GM21737 (cell line): ENCODE measurements at regions not wholly inside any gene's neighbourhood (a gene's known extent, or its start where the extent isn't known, plus 50 kb on each side); places are given as distances from the start of the nearest gene placed in this dataset.
"Not testable (repeated sequence)": the region's sequence is repeated elsewhere in the genome, so short reads cannot be mapped to it uniquely, and the experiment has no call there.

Experiments
- ATAC-seq: cut with Tn5 transposase; IDR thresholded peaks from one replicate; pipeline ENCODE4 v1.9.1; 2021; ENCODE audit warnings: mild to moderate bottlenecking, moderate library complexity; ENCODE audit not compliant: unreplicated experiment

- no peak for ATAC-seq
Observed at GRCh38 chr2:142395291-142395690, 264.5 kb upstream of the LRP1B start.

- no peak for ATAC-seq
Observed at GRCh38 chr2:142380372-142380771, 249.6 kb upstream of the LRP1B start.

DNA sequence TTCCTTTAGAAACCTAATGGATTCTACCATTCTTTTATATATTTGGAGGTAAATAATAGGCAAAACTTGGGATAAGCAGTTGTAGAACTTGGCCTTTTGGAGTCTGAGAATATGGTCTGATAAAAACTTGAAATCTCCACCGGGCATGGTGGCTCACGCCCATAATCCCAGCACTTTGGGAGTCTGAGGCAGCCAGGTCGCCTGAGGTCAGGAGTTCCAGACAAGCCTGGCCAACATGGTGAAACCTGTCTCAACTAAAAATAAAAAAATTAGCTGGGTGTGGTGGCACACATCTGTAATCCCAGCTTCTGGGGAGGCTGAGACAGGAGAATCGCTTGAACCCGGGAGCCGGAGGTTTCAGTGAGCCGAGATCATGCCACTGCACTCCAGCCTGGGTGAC, 231.3 kb upstream of the LRP1B start:
- not testable (repeated sequence) for ATAC-seq

DNA sequence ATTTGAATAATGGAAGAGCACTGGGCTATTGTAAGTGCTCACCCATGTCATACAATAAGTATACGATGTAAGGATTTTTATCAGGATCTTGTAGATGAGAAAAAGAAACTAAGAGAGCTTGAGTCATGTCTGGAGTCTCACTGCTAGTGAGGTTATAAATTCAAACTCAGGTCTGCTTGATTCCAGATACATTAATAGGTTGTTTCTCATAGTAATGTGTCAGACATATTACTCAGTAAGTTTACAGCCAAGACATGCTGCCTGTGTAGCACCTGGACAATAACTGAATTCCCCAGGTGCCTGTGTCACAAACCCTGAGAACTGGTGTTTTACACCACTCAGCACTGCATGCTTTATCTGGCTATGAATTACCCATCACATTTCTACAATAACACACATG, 216.9 kb upstream of the LRP1B start:
- no peak for ATAC-seq

GRCh38 chr2:142339261-142339660, 208.4 kb upstream of the LRP1B start:
- no peak for ATAC-seq

DNA sequence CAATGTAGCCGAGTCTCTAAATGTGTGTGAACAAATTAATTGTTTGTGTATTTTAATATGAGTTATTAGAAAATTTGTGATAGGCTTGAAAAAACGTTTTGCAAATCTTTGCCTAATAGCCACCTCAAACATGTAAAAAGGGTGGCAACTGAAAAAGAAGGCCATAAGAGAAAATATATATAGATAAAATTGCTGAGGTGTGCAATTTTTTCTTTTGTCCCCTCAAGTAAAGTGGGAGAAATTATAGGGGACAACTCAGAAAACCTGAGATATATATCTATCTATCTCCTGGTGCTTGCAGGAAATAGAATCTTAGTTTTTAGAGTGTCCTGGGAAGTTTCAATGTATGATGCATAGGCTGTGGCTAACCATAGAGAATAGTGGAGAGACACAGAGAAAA, 201.4 kb upstream of the LRP1B start:
- no peak for ATAC-seq

DNA sequence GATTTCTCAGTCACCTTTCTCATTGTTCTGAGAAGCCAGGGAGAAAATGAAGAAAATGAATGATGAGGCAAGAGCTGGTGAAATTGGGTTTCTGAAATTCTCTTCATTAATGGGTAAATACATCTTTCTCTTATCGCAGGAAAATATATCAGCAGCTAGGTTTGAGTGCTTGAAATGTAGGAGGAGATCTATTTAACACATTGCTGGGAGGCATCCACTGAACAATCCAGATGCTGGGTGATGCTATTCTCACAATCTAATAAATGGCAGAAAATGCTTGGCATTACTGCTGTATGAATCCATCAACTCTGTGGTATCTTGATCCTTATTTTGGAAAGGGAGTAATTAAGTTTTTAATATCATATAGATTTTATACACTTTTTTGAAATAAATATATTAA, 199.6 kb upstream of the LRP1B start:
- no peak for ATAC-seq

DNA sequence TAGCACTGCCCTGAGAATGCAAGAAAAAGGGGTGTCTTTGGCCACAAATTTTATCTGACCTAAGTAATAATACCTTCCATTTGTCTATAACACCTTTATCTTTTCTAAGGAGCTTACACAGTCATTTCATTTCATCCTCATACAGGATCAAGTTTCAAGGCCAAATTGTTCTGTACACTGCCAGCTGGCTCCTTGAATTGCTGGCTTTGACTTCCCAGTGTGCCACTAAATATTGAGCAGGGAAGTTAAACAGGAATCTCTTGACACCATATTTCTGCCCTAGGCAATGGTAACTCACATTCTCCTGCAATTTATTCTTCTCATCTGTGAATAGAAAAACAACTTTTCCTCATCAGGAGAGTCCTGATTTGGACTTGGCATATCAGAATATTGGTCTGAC, 195.1 kb upstream of the LRP1B start:
- no peak for ATAC-seq

DNA sequence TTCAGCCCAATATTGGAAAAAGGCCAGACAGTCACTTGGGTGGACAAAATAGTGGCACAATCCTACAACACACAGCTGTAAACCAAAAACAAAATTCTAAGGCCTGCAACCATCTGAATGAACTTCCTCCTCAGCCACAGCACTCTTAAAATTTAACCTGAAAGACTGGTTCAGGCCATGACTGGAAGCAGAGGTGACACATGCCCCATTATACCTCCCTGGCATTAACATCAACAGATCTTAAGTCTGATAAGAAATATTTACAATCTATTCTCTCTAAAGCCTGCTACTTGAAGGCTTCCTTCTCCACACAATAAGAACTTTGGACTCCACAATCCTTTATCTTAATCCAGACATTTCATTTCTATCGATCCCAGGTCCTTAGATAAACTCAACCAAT, 192.4 kb upstream of the LRP1B start:
- no peak for ATAC-seq

GRCh38 chr2:142321706-142322280, 191.0 kb upstream of the LRP1B start:
- no peak for ATAC-seq

DNA sequence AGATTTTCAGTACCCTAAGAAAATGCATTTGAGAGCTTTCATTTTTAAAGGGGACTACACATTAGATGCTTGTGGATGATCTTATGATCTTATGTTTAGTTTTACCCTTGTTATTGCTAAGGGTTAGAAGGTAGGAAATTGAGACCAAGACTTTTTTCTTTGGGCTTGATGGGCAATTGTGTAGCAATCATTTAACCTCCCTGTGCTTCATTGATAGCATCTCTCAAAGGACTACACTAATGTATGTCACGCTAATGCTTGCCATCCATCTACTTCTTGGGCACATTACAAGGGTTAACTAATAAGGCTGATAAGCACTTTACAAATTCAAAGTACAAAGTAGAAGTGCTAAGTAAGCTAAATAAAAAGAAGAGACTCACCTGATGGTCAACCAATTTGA, 189.3 kb upstream of the LRP1B start:
- ATAC-seq = no peak

DNA sequence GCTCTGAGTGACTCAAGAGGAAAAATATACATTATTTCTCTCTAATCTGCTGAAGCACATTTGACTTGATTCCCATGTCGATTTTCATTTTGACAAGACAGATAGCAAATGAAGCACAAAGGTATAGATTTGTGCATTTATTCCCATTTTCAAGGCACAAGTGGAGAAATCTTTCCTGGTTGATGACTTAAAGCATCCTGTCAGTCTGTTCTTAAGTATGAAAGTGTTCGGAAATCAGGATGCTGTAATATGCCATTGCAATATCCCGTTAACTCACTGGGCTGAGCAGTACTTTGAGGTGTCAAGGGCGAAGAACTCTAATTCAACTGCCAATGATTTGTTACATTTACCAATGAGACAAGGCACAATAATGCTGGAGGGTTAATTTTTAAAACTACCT, 185.2 kb upstream of the LRP1B start:
- ATAC-seq = no peak

GRCh38 chr2:142315346-142315745, 184.5 kb upstream of the LRP1B start:
- ATAC-seq = no peak

DNA sequence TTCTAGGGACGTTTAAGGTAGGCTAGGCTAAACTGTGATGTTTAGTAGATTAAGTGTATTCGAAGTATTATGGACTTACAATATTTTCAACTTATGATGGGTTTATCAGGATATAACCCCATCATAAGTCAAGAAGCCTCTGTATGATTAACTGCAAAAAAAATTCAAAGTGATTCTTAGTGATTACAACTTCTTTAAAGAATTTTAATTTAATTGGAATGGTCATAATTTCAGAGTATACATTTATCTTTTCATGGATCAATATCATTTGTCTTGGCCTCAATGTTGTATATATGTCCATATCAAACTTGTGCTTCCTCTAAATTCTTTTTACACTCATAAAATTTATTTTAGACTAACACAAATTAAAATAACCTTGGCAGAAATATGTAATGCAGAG, 183.3 kb upstream of the LRP1B start:
- ATAC-seq = no peak

DNA sequence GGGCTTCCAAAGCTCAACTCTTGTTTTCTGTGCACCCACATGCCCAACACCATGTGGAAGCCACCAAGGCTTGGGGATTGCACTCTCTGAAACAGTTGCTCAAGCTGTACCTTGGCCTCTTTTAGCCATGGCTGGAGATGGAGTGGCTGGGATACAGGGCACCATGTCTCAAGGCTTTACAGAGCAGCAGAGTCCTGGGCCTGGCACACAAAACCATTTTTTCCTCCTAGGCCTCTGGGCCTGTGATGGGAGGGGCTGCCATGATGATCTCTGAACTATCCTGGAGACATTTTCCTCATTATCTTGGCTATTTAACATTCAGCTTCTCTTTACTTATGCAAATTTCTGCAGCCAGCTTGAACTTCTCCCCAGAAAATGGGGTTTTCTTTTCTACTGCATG, 179.7 kb upstream of the LRP1B start:
- ATAC-seq = no peak

- no peak for ATAC-seq
Observed at GRCh38 chr2:142308744-142309143, 177.9 kb upstream of the LRP1B start.

DNA sequence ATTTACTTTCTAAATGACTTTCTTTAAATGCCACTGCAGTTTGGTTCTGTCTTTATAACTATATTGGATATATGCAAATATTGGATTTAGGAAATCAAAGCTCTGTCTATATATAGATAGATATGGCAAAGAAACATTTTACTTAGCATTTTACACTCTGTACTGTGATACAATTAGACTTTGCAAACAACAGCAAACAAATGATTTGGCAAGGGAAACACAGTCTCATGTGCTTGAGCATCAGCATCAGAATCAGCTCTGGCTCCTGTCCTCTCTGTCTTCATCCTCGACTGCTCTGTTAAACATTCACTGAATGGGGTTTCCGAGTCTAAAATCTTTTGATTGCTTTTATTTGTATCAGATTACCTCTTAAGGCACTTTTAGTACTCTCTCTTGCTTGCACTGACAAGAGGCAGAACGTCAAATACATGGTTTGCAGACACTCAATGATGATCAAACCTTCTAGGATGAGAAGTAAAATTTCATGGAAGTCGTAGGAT, 176.8 kb upstream of the LRP1B start:
- no peak for ATAC-seq

DNA sequence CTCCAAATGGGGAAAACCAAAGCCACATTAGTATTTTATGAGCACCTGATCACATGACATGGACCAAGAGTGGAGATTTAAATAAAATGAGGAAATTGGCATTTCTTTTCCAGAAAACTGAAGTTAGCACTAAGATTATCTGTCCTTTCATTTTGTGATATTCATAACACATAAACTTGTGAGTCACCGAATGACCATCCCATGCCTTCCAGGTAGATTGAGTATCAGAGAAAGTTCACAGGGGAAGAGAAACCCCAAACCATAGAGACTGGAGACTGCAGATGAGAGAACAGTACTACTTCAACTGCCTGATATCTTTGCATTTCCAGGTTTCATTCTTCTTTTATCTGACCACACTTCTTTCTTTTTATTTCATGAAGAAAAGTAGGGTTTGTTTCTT, 176.3 kb upstream of the LRP1B start:
- no peak for ATAC-seq

DNA sequence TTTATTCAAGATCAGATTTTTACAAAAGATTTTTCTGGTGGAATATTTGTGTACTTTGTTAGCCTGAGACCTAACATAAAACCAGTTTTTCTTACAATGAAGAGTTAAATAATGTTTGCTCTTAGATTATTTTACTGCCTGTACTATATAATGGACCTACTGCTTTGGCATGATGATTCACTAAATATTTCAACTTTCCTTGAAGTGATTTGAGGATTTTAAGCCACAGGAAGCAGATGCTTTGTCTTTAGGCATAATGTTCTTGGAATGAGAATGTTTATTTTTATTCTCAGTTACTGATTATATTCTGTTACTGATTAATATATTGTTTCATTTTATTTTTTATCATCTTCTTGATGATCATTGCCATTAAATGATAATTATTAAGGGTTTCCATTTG, 175.3 kb upstream of the LRP1B start:
- ATAC-seq = no peak

- ATAC-seq = no peak
Observed at GRCh38 chr2:142300517-142300916, 169.7 kb upstream of the LRP1B start.

GRCh38 chr2:142299021-142299420, 168.2 kb upstream of the LRP1B start:
- ATAC-seq = no peak

DNA sequence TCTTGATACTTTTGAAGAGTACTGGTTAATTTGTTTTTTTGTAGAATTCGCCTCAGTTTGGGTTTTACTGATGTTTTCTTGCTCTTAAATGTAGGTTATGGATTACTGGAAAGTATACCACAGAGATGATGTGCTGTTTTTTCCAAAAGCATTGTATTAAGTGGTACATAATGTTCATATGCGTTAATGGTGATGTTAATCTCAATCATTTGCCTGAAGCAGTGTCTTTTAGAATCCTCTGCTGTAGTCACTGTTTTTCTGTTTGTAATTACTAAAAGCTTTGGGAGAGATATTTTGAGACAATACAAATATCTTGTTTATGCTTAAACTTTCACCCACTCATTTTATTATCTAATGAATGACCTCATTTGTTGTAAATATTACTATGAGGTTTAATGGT, 163.4 kb upstream of the LRP1B start:
- no peak for ATAC-seq

DNA sequence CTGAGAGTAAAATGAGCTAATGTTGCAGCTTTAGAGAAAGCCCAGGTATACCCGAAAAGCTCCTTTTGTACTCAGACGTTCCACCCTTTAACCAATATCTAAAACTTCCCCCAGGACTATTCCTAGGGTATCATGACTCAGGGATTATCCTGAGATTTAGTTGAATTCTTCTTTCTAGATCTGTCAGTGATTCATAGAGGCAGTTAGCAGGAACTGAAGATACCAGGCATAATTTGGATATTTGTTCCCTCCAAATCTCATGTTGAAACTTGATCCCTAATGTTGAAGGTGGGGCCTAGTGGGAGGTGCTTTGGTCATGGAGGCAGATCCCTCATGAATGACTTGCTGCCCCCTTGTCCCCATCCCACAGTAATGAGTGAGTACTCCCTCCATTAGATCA, 161.2 kb upstream of the LRP1B start:
- ATAC-seq = no peak

GRCh38 chr2:142290931-142291330, 160.1 kb upstream of the LRP1B start:
- no peak for ATAC-seq
